Keratinocyte (primary cell): ENCODE measurements at regions not wholly inside any gene's neighbourhood (a gene's known extent, or its start where the extent isn't known, plus 50 kb on each side); places are given as distances from the start of the nearest gene placed in this dataset.

Source experiments
- DNase-seq: peaks from one replicate; pipeline ENCODE4 v3.0.0-alpha.2; 2011; ENCODE audit warnings: low read depth, missing footprints, low spot score
- FAIRE-seq: peaks from 2 replicates; lab custom pipeline; 2011; peaks lifted over from hg19 to GRCh38; lab: Jason Lieb, UNC
- H2AFZ ChIP-seq: 2 replicates; pipeline ENCODE4 v1.6.0; 2012; ENCODE audit warnings: low read length, control low read depth, inconsistent platforms; ENCODE audit not compliant: control insufficient read depth
- H3K27ac ChIP-seq: 2 replicates; pipeline ENCODE4 v1.5.1; 2011; ENCODE audit warnings: low read length; ENCODE audit not compliant: control insufficient read depth, insufficient read depth
- H3K27me3 ChIP-seq: 3 replicates; pipeline ENCODE4 v1.6.0; 2011; ENCODE audit warnings: low read length; ENCODE audit not compliant: control insufficient read depth, insufficient read depth; ENCODE audit errors: extremely low read depth
- H3K36me3 ChIP-seq, 2 experiments: 2 replicates in 1 of 2; 3 replicates in 1 of 2; pipeline ENCODE4 v1.5.1; 2011; ENCODE audit warnings: low read length in 2 of 2, mild to moderate bottlenecking in 1 of 2; ENCODE audit not compliant: control insufficient read depth in 2 of 2, insufficient read depth in 2 of 2; ENCODE audit errors: extremely low read depth in 1 of 2
- H3K4me1 ChIP-seq: 3 replicates; pipeline ENCODE4 v1.5.1; 2011; ENCODE audit warnings: low read length; ENCODE audit not compliant: control insufficient read depth, insufficient read depth; ENCODE audit errors: extremely low read depth
- H3K4me2 ChIP-seq: 3 replicates; pipeline ENCODE4 v1.6.0; 2011; ENCODE audit warnings: low read depth, low read length; ENCODE audit not compliant: control insufficient read depth, insufficient read depth; ENCODE audit errors: extremely low read depth
- H3K4me3 ChIP-seq, 3 experiments: fragments of 200-600 bp in 1 of 3; sonication (generic) in 1 of 3; 2 replicates in 2 of 3; 3 replicates in 1 of 3; pipeline ENCODE4 v1.5.1; 2011 to 2016; ENCODE audit warnings: low read length in 3 of 3, mild to moderate bottlenecking in 3 of 3, control low read depth in 2 of 3, inconsistent platforms in 1 of 3, low read depth in 1 of 3, mixed read lengths in 1 of 3, mixed run types in 1 of 3, moderate library complexity in 1 of 3; ENCODE audit not compliant: control insufficient read depth in 2 of 3, insufficient read depth in 2 of 3; ENCODE audit errors: extremely low read depth in 1 of 3
- H3K79me2 ChIP-seq: 2 replicates; pipeline ENCODE4 v1.6.0; 2012; ENCODE audit warnings: low read length; ENCODE audit not compliant: control insufficient read depth, insufficient read depth
- H3K9ac ChIP-seq: 3 replicates; pipeline ENCODE4 v1.6.0; 2011; ENCODE audit warnings: low read length; ENCODE audit not compliant: control insufficient read depth, insufficient read depth; ENCODE audit errors: extremely low read depth
- H3K9me1 ChIP-seq: 3 replicates; pipeline ENCODE4 v1.6.0; 2011; ENCODE audit warnings: low read length; ENCODE audit not compliant: control insufficient read depth, insufficient read depth; ENCODE audit errors: extremely low read depth
- H3K9me3 ChIP-seq: 2 replicates; pipeline ENCODE4 v1.5.1; 2012; ENCODE audit warnings: low read depth, low read length; ENCODE audit not compliant: control insufficient read depth
- H4K20me1 ChIP-seq: 3 replicates; pipeline ENCODE4 v1.6.0; 2011; ENCODE audit warnings: low read length; ENCODE audit not compliant: control insufficient read depth, insufficient read depth; ENCODE audit errors: extremely low read depth
- CTCF ChIP-seq, 3 experiments: IDR thresholded peaks in 1 of 3; conservative IDR thresholded peaks in 1 of 3; optimal IDR thresholded peaks in 1 of 3; 2 replicates in 2 of 3; 3 replicates in 1 of 3; pipeline versions ENCODE3 to v1.5.1; 2011; ENCODE audit warnings: low read length in 3 of 3, mild to moderate bottlenecking in 3 of 3, moderate library complexity in 2 of 3, control low read depth in 1 of 3, inconsistent platforms in 1 of 3; ENCODE audit not compliant: insufficient read depth in 2 of 3; ENCODE audit errors: extremely low read depth in 1 of 3
- EZH2 ChIP-seq: IDR thresholded peaks from one replicate; pipeline ENCODE4 v1.6.1; 2012; ENCODE audit warnings: inconsistent platforms, mild to moderate bottlenecking, low read length, moderate library complexity
- dilution Hi-C: fragments of 300-500 bp; cut with MboI; formaldehyde crosslinking; loops from one replicate; pipeline ENCODE4 v1.7.0; 2020; ENCODE audit warnings: low sequenced_read_pairs; ENCODE audit not compliant: extremely low pct_ligation_motif_present

- no peaks in the 10 kb centered on the region for H3K9me1 ChIP-seq
- peaks cover 2% of the 10 kb centered on the region for H3K9me3 ChIP-seq
- no peaks in the 10 kb centered on the region for H4K20me1 ChIP-seq
- no peak overlapping the region for H3K4me2 ChIP-seq
- no peaks in the 10 kb centered on the region for H3K79me2 ChIP-seq
- H2AFZ ChIP-seq = no peak overlapping the region
- TF ChIP-seq CTCF (optimal IDR thresholded peaks at IDR 0.05 in 1 of 3, IDR thresholded peaks at IDR 0.05 in 1 of 3, conservative IDR thresholded peaks at IDR 0.05 in 1 of 3; ENCODE audit: extremely low read depth in 1 of 3, insufficient read depth in 2 of 3, low read length in 3 of 3) (no peak), EZH2 (no peak)
- H3K4me1 ChIP-seq = peaks cover 17% of the 10 kb centered on the region
- DNase-seq (no peak), FAIRE-seq (no peak)
- dilution Hi-C loops = no loop called here
- no peak overlapping the region for H3K4me3 ChIP-seq
- no peak overlapping the region for H3K9ac ChIP-seq
- no peak overlapping the region for H3K27ac ChIP-seq
- no peaks in the 10 kb centered on the region for H3K36me3 ChIP-seq
- H3K27me3 ChIP-seq = no peaks in the 10 kb centered on the region
Observed at GRCh38 chr2:65579506-65580235, 147.3 kb upstream of the SPRED2 start.

DNA sequence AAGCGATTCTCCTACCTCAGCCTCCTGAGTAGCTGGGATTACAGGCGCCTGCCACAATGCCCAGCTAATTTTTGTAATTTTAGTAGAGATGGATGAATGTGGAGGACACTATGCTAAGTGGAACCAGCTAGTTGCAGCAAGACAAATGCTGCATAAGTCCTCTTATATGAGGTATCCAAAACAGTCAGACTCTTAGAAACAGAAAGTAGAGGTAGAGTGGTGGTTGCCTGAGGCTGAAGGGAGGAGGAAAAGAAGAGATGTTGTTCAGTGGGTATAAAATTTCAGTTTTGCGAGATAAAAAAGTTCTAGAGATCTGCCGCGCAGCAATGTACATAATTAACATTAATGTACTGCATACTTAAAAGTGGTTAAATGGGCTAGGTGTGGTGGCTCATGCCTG lies 145.3 kb upstream of the SPRED2 start:
- peak overlapping the region; percentile 9 for H2AFZ ChIP-seq
- DNase-seq (no peak), FAIRE-seq (no peak)
- H3K9me1 ChIP-seq = no peaks in the 10 kb centered on the region
- no peaks in the 10 kb centered on the region for H3K79me2 ChIP-seq
- dilution Hi-C loops = no loop called here
- H3K9ac ChIP-seq = peak overlapping the region; percentile 52
- H3K27ac ChIP-seq = peak overlapping the region; percentile 89
- H3K27me3 ChIP-seq = no peaks in the 10 kb centered on the region
- peaks cover 2% of the 10 kb centered on the region for H3K9me3 ChIP-seq
- H3K4me2 ChIP-seq = no peak overlapping the region
- H3K36me3 ChIP-seq = no peaks in the 10 kb centered on the region
- no peaks in the 10 kb centered on the region for H4K20me1 ChIP-seq
- H3K4me1 ChIP-seq = peaks cover 17% of the 10 kb centered on the region
- no peak overlapping the region for H3K4me3 ChIP-seq
- TF ChIP-seq CTCF (optimal IDR thresholded peaks at IDR 0.05 in 1 of 3, IDR thresholded peaks at IDR 0.05 in 1 of 3, conservative IDR thresholded peaks at IDR 0.05 in 1 of 3; ENCODE audit: extremely low read depth in 1 of 3, insufficient read depth in 2 of 3, low read length in 3 of 3) = no peak
- TF ChIP-seq EZH2 = no peak
